OCI-LY7 (cell line): ENCODE measurements at regions not wholly inside any gene's neighbourhood (a gene's known extent, or its start where the extent isn't known, plus 50 kb on each side); places are given as distances from the start of the nearest gene placed in this dataset.

Experiments
- BruUV-seq: library from RNA; stranded (reverse); fragments of 400-500 nt; replicated peaks from 2 replicates; lab custom pipeline; 2021; lab: Mats Ljungman, UMichigan
- CTCF ChIA-PET: fragments of 300-600 bp; sonication (Branson Sonifier 250); formaldehyde crosslinking; loops from one replicate; lab custom pipeline; 2022; ENCODE audit warnings: antibody characterized with exemption; ENCODE audit not compliant: unreplicated experiment; lab: Charles Lee
- POLR2A ChIA-PET: fragments of 300-600 bp; sonication (Branson Sonifier 250); formaldehyde crosslinking; loops from one replicate; lab custom pipeline; 2022; ENCODE audit warnings: antibody characterized with exemption; lab: Charles Lee
- DNase-seq: peaks from one replicate; pipeline ENCODE4 v3.0.0-alpha.2; 2015; ENCODE audit warnings: low spot score
- H2AFZ ChIP-seq: fragments of 200-600 bp; sonication (generic), shearing (Covaris generic); 2 replicates; pipeline ENCODE4 v1.6.1; 2014; ENCODE audit warnings: mild to moderate bottlenecking, antibody characterized with exemption, low read length, moderate library complexity
- H3K27ac ChIP-seq: fragments of 200-600 bp; sonication (generic); 2 replicates; pipeline ENCODE4 v1.5.1; 2014; ENCODE audit warnings: mixed run types, low read depth, mild to moderate bottlenecking, moderate library complexity, low read length, inconsistent platforms; ENCODE audit not compliant: poor library complexity, severe bottlenecking
- H3K36me3 ChIP-seq: fragments of 200-600 bp; sonication (generic); 2 replicates; pipeline ENCODE4 v1.6.1; 2014; ENCODE audit warnings: mild to moderate bottlenecking, antibody characterized with exemption, low read length, moderate library complexity, mixed read lengths; ENCODE audit not compliant: insufficient read depth
- H3K4me1 ChIP-seq: fragments of 200-600 bp; sonication (generic); 2 replicates; pipeline ENCODE4 v1.5.1; 2014; ENCODE audit warnings: mild to moderate bottlenecking, low read length; ENCODE audit not compliant: insufficient read depth, poor library complexity, severe bottlenecking
- H3K4me2 ChIP-seq: fragments of 200-600 bp; sonication (generic); 2 replicates; pipeline ENCODE4 v1.6.1; 2014; ENCODE audit warnings: mild to moderate bottlenecking, low read length
- H3K4me3 ChIP-seq: fragments of 200-600 bp; sonication (generic); 2 replicates; pipeline ENCODE4 v1.5.1; 2014; ENCODE audit warnings: mild to moderate bottlenecking, low read depth, low read length; ENCODE audit not compliant: poor library complexity, severe bottlenecking
- H3K79me2 ChIP-seq: fragments of 200-600 bp; sonication (generic); 2 replicates; pipeline ENCODE4 v1.6.1; 2016; ENCODE audit warnings: low read depth, mild to moderate bottlenecking, low read length, moderate library complexity, mixed read lengths; ENCODE audit not compliant: insufficient read depth
- H3K9me2 ChIP-seq: fragments of 200-600 bp; sonication (generic); 2 replicates; pipeline ENCODE4 v1.6.1; 2016; ENCODE audit warnings: mild to moderate bottlenecking, low read length, mixed read lengths; ENCODE audit not compliant: insufficient read depth
- H3K9me3 ChIP-seq: fragments of 200-600 bp; sonication (generic); 2 replicates; pipeline ENCODE4 v1.6.1; 2014; ENCODE audit warnings: mild to moderate bottlenecking, mixed run types, low read length, mixed read lengths
- H4K20me1 ChIP-seq: fragments of 200-600 bp; sonication (generic); 2 replicates; pipeline ENCODE4 v1.6.1; 2014; ENCODE audit warnings: mild to moderate bottlenecking, antibody characterized with exemption, low read length, moderate library complexity, mixed read lengths; ENCODE audit not compliant: insufficient read depth
- CTCF ChIP-seq: fragments of 200-600 bp; sonication (generic); conservative IDR thresholded peaks from 2 replicates; pipeline ENCODE4 v1.5.1; 2014; ENCODE audit warnings: mild to moderate bottlenecking, antibody characterized with exemption, low read length, moderate library complexity, mixed read lengths
- EZH2phosphoT487 ChIP-seq: fragments of 200-600 bp; sonication (generic); IDR thresholded peaks from 2 replicates; pipeline ENCODE4 v1.6.1; 2018; ENCODE audit warnings: low read depth, borderline replicate concordance, mild to moderate bottlenecking, mixed run types, antibody characterized with exemption, low read length, moderate library complexity, mixed read lengths
- intact Hi-C: fragments of 100-400 bp; cut with micrococcal nuclease; formaldehyde crosslinking; loops from one replicate; pipeline ENCODE4 v1.10.0; 2022; ENCODE audit not compliant: unreplicated experiment

DNA sequence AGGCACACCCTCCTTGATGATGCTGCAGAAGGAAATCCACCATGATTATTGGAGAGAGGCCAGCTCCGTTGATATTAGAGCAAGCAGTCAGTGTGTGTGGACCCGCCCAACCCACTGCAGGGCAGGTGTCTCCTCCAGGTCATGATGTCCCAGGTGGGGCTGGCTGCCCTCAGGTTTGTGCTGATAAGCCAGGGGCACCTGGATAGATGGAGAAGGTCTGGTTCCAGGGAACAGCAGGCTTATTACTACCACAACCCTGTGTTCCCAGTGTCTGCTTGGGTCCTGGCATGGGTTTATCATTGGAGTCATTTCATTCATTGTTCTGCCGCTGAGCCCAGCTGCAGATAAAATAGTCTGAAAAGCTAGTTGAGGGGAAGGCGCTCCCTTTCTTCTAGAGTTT lies 181.1 kb upstream of the NECTIN1 start:
- intact Hi-C loops: no loop called here

GRCh38 chr11:119909495-119909894 lies 180.5 kb upstream of the NECTIN1 start:
- no peaks in the 10 kb centered on the region for H3K9me2 ChIP-seq
- no peaks in the 10 kb centered on the region for H3K79me2 ChIP-seq
- H3K9me3 ChIP-seq: no peaks in the 10 kb centered on the region
- DNase-seq: no peak
- CTCF ChIA-PET: no interaction called here
- BruUV-seq: no TSS peak
- no peak overlapping the region for H2AFZ ChIP-seq
- no peak for TF ChIP-seq CTCF
- no peak for TF ChIP-seq EZH2phosphoT487
- intact Hi-C loops: no loop called here
- no peaks in the 10 kb centered on the region for H3K4me1 ChIP-seq
- no peaks in the 10 kb centered on the region for H4K20me1 ChIP-seq
- no peak overlapping the region for H3K4me3 ChIP-seq
- POLR2A ChIA-PET: no interaction called here
- H3K4me2 ChIP-seq: no peak overlapping the region
- no peaks in the 10 kb centered on the region for H3K36me3 ChIP-seq
- H3K27ac ChIP-seq: no peak overlapping the region

More for the DNA sequence above, 181.1 kb upstream of the NECTIN1 start:
- POLR2A ChIA-PET: no interaction called here
- no peak overlapping the region for H3K4me2 ChIP-seq
- H3K36me3 ChIP-seq: no peaks in the 10 kb centered on the region
- CTCF ChIA-PET: no interaction called here
- no peaks in the 10 kb centered on the region for H3K4me1 ChIP-seq
- no peaks in the 10 kb centered on the region for H4K20me1 ChIP-seq
- no peaks in the 10 kb centered on the region for H3K79me2 ChIP-seq
- H2AFZ ChIP-seq: no peak overlapping the region
- no peaks in the 10 kb centered on the region for H3K9me3 ChIP-seq
- BruUV-seq: no TSS peak
- H3K27ac ChIP-seq: no peak overlapping the region
- TF ChIP-seq EZH2phosphoT487: no peak
- no peak for TF ChIP-seq CTCF
- no peak for DNase-seq
- H3K9me2 ChIP-seq: no peaks in the 10 kb centered on the region
- H3K4me3 ChIP-seq: no peak overlapping the region

GRCh38 chr11:119909077-119909476 lies 180.1 kb upstream of the NECTIN1 start:
- Histone ChIP-seq H3K9me2 (no peaks in the 10 kb centered on the region), H2AFZ (no peak overlapping the region), H3K27ac (no peak overlapping the region), H3K79me2 (no peaks in the 10 kb centered on the region), H4K20me1 (no peaks in the 10 kb centered on the region), H3K4me1 (no peaks in the 10 kb centered on the region), H3K36me3 (no peaks in the 10 kb centered on the region), H3K9me3 (no peaks in the 10 kb centered on the region), H3K4me3 (no peak overlapping the region), H3K4me2 (no peak overlapping the region)
- ChIA-PET CTCF (no interaction called here), POLR2A (no interaction called here)
- no peak for DNase-seq
- intact Hi-C loops: no loop called here
- BruUV-seq: no TSS peak
- TF ChIP-seq EZH2phosphoT487: no peak
- TF ChIP-seq CTCF: no peak
